SK-N-SH treated with all-trans-retinoic acid at 6 μM for 48 hours (cell line): ENCODE measurements at regions not wholly inside any gene's neighbourhood (a gene's known extent, or its start where the extent isn't known, plus 50 kb on each side); places are given as distances from the start of the nearest gene placed in this dataset.

Experiments
- ARNTL ChIP-seq: fragments of 450-650 bp; formaldehyde crosslinking; IDR thresholded peaks from 2 replicates; pipeline ENCODE4 v1.5.0; 2020; ENCODE audit warnings: low read depth, mild to moderate bottlenecking, moderate library complexity, borderline replicate concordance
- BACH2 ChIP-seq: fragments of 250-450 bp; sonication (Bioruptor Pico); IDR thresholded peaks from 2 replicates; pipeline ENCODE4 v1.9.0; 2021; ENCODE audit warnings: mild to moderate bottlenecking, borderline replicate concordance
- SNAI2 ChIP-seq: fragments of 250-450 bp; sonication (Bioruptor Pico); IDR thresholded peaks from 2 replicates; pipeline ENCODE4 v1.5.0; 2020; ENCODE audit warnings: mild to moderate bottlenecking, moderate library complexity
- TOX ChIP-seq: fragments of 250-450 bp; sonication (Bioruptor Pico); IDR thresholded peaks from 2 replicates; pipeline ENCODE4 v1.8.0; 2021; ENCODE audit warnings: mild to moderate bottlenecking, moderate library complexity, borderline replicate concordance
- ZC3H10 ChIP-seq: fragments of 250-450 bp; sonication (Bioruptor Pico); IDR thresholded peaks from 2 replicates; pipeline ENCODE4 v1.5.1; 2021; ENCODE audit warnings: mild to moderate bottlenecking, moderate library complexity
- ZFP30 ChIP-seq: fragments of 450-650 bp; formaldehyde crosslinking; IDR thresholded peaks from 2 replicates; pipeline ENCODE4 v1.5.0; 2022; ENCODE audit warnings: mild to moderate bottlenecking, moderate library complexity
- ZNF8 ChIP-seq: fragments of 450-650 bp; formaldehyde crosslinking; IDR thresholded peaks from 2 replicates; pipeline ENCODE4 v1.5.0; 2020; ENCODE audit warnings: mild to moderate bottlenecking, moderate library complexity
- TF ChIP-seq, protein P1 (sequence below): fragments of 250-450 bp; sonication (Bioruptor Pico); IDR thresholded peaks from 2 replicates; pipeline ENCODE4 v1.5.1; 2021; ENCODE audit warnings: mild to moderate bottlenecking, moderate library complexity

GRCh38 chr1:5745800-5746610 is 246.2 kb downstream of the NPHP4 start:
- TF ChIP-seq ARNTL = no peak
- no peak for TF ChIP-seq SNAI2
- no peak for TF ChIP-seq TOX (CRISPR knock-in tag)
- TF ChIP-seq ZNF8 (CRISPR knock-in tag) = no peak
- TF ChIP-seq, protein P1, sequence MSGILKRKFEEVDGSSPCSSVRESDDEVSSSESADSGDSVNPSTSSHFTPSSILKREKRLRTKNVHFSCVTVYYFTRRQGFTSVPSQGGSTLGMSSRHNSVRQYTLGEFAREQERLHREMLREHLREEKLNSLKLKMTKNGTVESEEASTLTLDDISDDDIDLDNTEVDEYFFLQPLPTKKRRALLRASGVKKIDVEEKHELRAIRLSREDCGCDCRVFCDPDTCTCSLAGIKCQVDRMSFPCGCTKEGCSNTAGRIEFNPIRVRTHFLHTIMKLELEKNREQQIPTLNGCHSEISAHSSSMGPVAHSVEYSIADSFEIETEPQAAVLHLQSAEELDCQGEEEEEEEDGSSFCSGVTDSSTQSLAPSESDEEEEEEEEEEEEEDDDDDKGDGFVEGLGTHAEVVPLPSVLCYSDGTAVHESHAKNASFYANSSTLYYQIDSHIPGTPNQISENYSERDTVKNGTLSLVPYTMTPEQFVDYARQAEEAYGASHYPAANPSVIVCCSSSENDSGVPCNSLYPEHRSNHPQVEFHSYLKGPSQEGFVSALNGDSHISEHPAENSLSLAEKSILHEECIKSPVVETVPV (CRISPR knock-in tag) = no peak
- TF ChIP-seq BACH2 = no peak
- no peak for TF ChIP-seq ZFP30
- no peak for TF ChIP-seq ZC3H10 (CRISPR knock-in tag)
